Naive thymus-derived CD8-positive, alpha-beta T cell (primary cell): ENCODE measurements at regions not wholly inside any gene's neighbourhood (a gene's known extent, or its start where the extent isn't known, plus 50 kb on each side); places are given as distances from the start of the nearest gene placed in this dataset.
"Not testable (repeated sequence)": the region's sequence is repeated elsewhere in the genome, so short reads cannot be mapped to it uniquely, and the experiment has no call there.

ENCODE experiments used
- ATAC-seq, 2 donors: fragments of 150-1000 bp; cut with Tn5 transposase in 1 of 2; sonication (Bioruptor Pico), chemical (Tn5 transposase) in 1 of 2; 1 replicate in 1 of 2; 2 replicates in 1 of 2; pipeline ENCODE4 v1.10.0; 2021; ENCODE audit warnings: mild to moderate bottlenecking in 2 of 2, moderate library complexity in 2 of 2
- POLR2A ChIA-PET: fragments of 350-600 bp; sonication (Branson Sonifier 250); formaldehyde crosslinking; loops from one replicate; lab custom pipeline; 2021; ENCODE audit warnings: antibody characterized with exemption; lab: Charles Lee
- DNase-seq, 10 donors: peaks; one replicate each; pipeline versions ENCODE4 v3.0.0 to v3.0.0-alpha.2; 2020 to 2022
- H3K27ac Mint-ChIP-seq, 10 donors: one replicate each; pipeline ENCODE4 v1.8.0; 2020 to 2022; ENCODE audit warnings: mild to moderate bottlenecking in 10 of 10, mixed read lengths in 10 of 10, moderate library complexity in 4 of 10, inconsistent platforms in 1 of 10
- H3K27me3 Mint-ChIP-seq, 5 donors: one replicate each; pipeline ENCODE4 v1.8.0; 2021 to 2022; ENCODE audit warnings: mixed read lengths in 5 of 5
- H3K36me3 Mint-ChIP-seq, 3 donors: one replicate each; pipeline ENCODE4 v1.8.0; 2020 to 2022; ENCODE audit warnings: mixed read lengths in 3 of 3, mild to moderate bottlenecking in 2 of 3, inconsistent platforms in 1 of 3
- H3K4me1 Mint-ChIP-seq, 4 donors: one replicate each; pipeline ENCODE4 v1.8.0; 2021 to 2022; ENCODE audit warnings: mixed read lengths in 4 of 4
- H3K4me3 Mint-ChIP-seq, 10 donors: one replicate each; pipeline ENCODE4 v1.8.0; 2020 to 2022; ENCODE audit warnings: mild to moderate bottlenecking in 10 of 10, mixed read lengths in 10 of 10, moderate library complexity in 6 of 10, inconsistent platforms in 1 of 10
- H3K9me3 Mint-ChIP-seq, 9 donors: one replicate each; pipeline ENCODE4 v1.8.0; 2020 to 2022; ENCODE audit warnings: mixed read lengths in 9 of 9, mild to moderate bottlenecking in 3 of 9, inconsistent platforms in 1 of 9, moderate library complexity in 1 of 9

DNA sequence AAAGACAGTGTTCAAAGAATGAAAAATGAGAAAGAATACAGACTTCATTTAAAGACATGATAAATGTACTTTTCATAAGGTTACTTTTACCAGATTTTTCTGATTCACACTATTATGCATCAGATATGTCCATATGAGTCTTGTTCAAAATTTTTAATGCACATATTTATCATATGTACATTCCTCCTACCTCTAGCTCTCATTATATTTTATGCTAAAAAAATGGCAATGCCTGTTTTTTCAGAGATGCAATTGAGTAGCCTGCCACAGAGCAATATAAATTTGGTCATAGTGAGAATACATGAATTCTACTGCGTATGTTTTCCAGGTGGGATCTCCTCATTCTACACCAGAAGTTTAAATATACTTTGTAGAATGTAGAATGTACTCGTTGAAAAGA, 807.0 kb upstream of the SLITRK6 start:
- Mint-ChIP-seq H3K9me3 (peaks cover 0 to 20% (median 3%) of the 10 kb centered on the region in 9 donors), H3K4me3 (no peak overlapping the region), H3K27ac (no peak overlapping the region), H3K27me3 (no peaks in the 10 kb centered on the region), H3K4me1 (no peaks in the 10 kb centered on the region), H3K36me3 (no peaks in the 10 kb centered on the region)
- no peak for ATAC-seq
- POLR2A ChIA-PET: no interaction called here
- no peak for DNase-seq

DNA sequence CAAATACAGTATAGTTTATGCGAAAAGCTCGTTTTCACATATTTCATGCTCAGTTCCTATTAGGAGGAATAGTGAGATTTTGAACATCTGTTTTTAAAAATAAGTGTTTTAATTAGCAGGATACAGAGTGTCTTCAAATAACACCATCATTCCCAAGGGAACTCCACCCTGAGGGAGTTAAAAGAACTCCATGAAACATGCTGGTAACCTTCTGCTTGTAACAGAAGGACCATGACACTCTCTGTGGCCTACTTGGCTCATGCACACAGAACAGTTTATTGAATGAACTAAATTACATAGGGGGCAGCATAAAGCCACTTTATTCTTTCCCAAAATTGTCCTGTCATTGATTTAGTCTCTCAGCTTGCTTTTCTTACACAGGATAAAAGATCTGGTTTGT, 809.5 kb upstream of the SLITRK6 start:
- ATAC-seq (no peak), DNase-seq (no peak)
- H3K4me1 Mint-ChIP-seq: no peaks in the 10 kb centered on the region
- H3K9me3 Mint-ChIP-seq: peaks cover 0 to 21% (median 5%) of the 10 kb centered on the region in 9 donors
- H3K4me3 Mint-ChIP-seq: no peak overlapping the region
- H3K27ac Mint-ChIP-seq: no peak overlapping the region
- POLR2A ChIA-PET: no interaction called here
- no peaks in the 10 kb centered on the region for H3K36me3 Mint-ChIP-seq
- no peaks in the 10 kb centered on the region for H3K27me3 Mint-ChIP-seq

DNA sequence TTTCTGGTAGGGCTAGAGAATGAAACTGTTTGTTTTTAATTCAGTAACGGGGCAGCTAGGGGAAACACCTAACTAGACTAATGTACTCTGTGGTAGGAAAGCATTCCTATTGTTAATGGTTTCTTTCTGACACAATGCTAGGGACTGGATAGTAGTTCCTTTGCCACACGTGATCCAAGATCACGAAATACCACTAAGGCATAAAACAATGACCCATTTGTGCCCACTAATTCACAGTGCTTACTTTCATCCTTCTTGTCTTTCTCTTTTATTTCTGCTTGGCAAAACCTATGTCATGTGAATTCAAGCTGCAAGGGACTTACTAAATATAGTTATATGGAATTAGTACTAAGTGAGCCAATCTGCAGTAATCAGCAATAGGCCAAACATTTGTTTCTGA, 834.1 kb upstream of the SLITRK6 start:
- Mint-ChIP-seq H3K4me1 (no peaks in the 10 kb centered on the region), H3K9me3 (peaks cover 0 to 9% (median 2%) of the 10 kb centered on the region in 9 donors), H3K27me3 (no peaks in the 10 kb centered on the region), H3K36me3 (no peaks in the 10 kb centered on the region), H3K27ac (no peak overlapping the region), H3K4me3 (no peak overlapping the region)
- DNase-seq (no peak), ATAC-seq (no peak)
- POLR2A ChIA-PET: no interaction called here

DNA sequence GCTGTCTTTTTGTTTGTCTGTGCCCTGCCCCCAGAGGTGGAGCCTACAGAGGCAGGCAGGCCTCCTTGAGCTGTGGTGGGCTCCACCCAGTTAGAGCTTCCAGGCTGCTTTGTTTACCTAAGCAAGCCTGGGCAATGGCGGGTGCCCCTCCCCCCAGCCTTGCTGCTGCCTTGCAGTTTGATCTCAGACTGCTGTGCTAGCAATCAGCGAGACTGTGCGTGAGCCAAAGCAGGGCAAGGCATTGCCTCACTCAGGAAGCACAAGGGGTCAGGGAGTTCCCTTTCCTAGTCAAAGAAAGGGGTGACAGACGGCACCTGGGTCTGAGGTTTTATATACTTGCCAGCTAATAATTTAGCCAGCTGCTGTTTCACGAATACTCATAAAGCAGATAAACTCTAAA, 852.0 kb upstream of the SLITRK6 start:
- H3K4me3 Mint-ChIP-seq, H3K27ac Mint-ChIP-seq, H3K27me3 Mint-ChIP-seq, H3K36me3 Mint-ChIP-seq, DNase-seq, H3K4me1 Mint-ChIP-seq, ATAC-seq, POLR2A ChIA-PET: not testable (repeated sequence)
- peaks cover 0 to 11% (median 0%) of the 10 kb centered on the region in 9 donors for H3K9me3 Mint-ChIP-seq

DNA sequence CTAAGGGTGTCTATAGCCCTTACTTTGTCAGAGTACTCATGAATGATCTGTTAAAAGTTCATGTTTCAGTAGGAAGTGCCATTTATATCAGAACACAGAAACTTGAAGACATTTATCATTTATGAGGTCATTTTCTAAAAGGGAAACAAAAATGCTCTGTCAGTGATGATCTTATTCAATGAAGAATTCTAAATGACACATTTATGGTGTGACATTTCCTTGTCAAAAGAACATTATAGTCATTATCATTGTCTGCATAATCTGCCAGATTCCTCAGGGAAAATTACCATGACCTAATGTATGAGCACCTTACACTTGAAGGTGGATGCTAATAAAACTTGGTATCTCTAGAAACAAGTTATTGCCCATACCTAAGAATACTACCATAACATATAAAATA, 853.8 kb upstream of the SLITRK6 start:
- Mint-ChIP-seq H3K4me3 (no peak overlapping the region), H3K27ac (no peak overlapping the region), H3K36me3 (no peaks in the 10 kb centered on the region), H3K27me3 (no peaks in the 10 kb centered on the region), H3K4me1 (no peaks in the 10 kb centered on the region), H3K9me3 (peaks cover 0 to 12% (median 8%) of the 10 kb centered on the region in 9 donors)
- POLR2A ChIA-PET: no interaction called here
- DNase-seq: no peak
- no peak for ATAC-seq

DNA sequence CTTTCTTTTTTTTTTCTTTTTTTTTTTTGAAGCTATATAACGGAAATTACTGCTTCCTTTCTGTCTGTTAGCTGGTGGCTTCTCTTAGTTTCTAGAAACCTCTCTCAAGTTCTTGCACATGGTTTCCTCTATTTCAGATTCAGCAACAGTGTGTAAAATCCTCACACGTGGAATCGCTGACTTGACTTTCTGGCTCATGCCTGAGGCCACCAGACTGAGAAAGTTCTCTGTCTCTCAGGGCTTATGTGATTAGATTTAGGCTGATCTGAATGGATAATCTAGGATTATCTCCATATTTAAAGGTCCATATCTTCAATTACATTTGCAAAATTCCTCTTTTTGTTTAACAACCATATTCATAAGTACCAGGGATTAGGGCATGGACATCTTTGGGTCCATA, 856.3 kb upstream of the SLITRK6 start:
- Mint-ChIP-seq H3K36me3 (no peaks in the 10 kb centered on the region), H3K9me3 (peaks cover 0 to 17% (median 10%) of the 10 kb centered on the region in 9 donors), H3K27me3 (no peaks in the 10 kb centered on the region), H3K27ac (no peak overlapping the region), H3K4me1 (no peaks in the 10 kb centered on the region), H3K4me3 (no peak overlapping the region)
- POLR2A ChIA-PET: no interaction called here
- DNase-seq: no peak
- no peak for ATAC-seq

DNA sequence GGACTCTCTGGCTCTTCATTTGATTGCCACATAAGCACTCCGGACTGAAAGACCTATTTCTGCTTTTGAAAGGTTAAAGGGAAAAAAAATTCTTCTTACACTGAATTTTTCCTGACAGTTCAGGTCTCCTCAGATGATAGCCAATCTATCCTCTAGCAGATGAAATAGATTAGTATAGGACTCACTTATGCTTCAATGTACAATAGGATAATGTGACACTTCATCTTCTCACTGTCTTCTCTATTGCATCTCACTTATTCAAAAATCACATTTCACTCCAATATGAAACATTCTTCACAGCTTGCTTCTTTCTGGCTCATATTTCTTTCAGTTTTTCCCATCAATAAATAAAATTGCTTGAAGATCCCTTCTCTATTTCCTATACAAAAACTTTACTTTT, 860.9 kb upstream of the SLITRK6 start:
- ATAC-seq (no peak), DNase-seq (no peak)
- H3K4me3 Mint-ChIP-seq: no peak overlapping the region
- peaks cover 0 to 35% (median 15%) of the 10 kb centered on the region in 9 donors for H3K9me3 Mint-ChIP-seq
- peaks cover 0 to 4% (median 0%) of the 10 kb centered on the region in 3 donors for H3K36me3 Mint-ChIP-seq
- POLR2A ChIA-PET: no interaction called here
- no peaks in the 10 kb centered on the region for H3K27me3 Mint-ChIP-seq
- no peak overlapping the region for H3K27ac Mint-ChIP-seq
- H3K4me1 Mint-ChIP-seq: peaks cover 0 to 2% (median 0%) of the 10 kb centered on the region in 4 donors

DNA sequence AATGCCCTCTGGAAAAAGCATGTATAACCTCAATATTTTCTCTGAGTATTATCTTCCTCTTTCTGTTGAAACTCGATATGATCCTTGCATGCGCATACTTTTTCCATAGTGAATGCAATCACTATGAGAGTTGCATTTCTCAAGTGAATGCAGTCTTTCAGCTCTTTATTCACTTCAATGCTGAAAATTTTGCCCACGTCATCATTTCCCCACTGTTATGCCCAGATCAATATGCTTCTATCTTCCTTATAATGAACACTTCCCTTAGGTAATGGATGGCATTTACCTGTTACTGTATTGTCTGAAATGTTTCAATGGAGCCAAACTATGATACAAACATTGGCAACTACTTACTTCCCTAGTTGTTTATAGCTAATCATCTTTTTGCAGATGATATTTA, 866.6 kb upstream of the SLITRK6 start:
- Mint-ChIP-seq H3K27ac (no peak overlapping the region), H3K27me3 (no peaks in the 10 kb centered on the region), H3K4me3 (no peak overlapping the region), H3K36me3 (peaks cover 0 to 4% (median 0%) of the 10 kb centered on the region in 3 donors), H3K9me3 (peaks cover 0 to 45% (median 13%) of the 10 kb centered on the region in 9 donors), H3K4me1 (peaks cover 0 to 2% (median 0%) of the 10 kb centered on the region in 4 donors)
- DNase-seq (no peak), ATAC-seq (no peak)
- POLR2A ChIA-PET: no interaction called here

DNA sequence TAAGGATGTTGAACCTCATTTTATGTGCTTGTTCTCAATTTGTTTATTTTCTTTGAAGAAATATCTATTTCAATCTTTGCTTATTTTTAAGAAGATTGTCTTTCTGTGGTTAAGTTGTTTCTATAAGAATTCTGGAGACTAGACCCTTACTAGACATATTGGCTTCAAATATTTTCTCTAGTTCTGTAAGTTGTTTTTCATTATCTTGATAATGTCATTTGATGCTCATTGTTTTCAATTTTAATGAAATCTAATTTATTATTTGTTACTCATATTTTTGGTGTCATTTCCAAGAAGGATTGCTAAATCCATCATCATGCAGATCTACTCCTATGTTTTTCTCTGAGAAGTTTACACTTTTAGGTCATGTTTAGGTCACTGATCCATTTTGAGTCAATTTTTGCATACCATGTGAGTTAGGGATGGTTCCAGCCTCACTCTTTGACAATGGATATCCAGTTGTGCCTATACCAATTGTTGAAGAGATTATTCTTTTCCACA, 874.8 kb upstream of the SLITRK6 start:
- Mint-ChIP-seq H3K4me1 (no peaks in the 10 kb centered on the region), H3K27ac (no peak overlapping the region), H3K9me3 (peaks cover 0 to 16% (median 6%) of the 10 kb centered on the region in 9 donors), H3K27me3 (no peaks in the 10 kb centered on the region), H3K4me3 (no peak overlapping the region), H3K36me3 (no peaks in the 10 kb centered on the region)
- no peak for DNase-seq
- POLR2A ChIA-PET: no interaction called here
- no peak for ATAC-seq

DNA sequence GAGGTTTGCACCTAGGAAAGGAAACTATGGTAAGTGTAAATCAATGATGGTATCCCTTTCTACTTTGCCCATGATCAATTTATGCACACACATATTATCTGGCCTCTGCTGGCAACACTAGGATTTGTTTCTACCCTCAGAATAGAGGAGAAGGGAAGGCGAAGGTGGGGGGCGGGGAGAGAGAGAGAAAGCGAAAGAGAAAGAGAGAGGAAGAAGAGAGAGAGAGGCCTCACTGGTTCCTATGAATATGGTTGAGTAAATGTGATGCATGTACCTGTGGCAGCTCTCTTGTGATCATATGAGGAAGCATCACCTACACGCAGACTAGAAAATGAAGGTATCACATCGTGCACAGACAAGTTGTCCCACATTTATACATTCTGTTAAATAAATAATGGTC, 882.0 kb upstream of the SLITRK6 start:
- ATAC-seq (no peak), DNase-seq (no peak)
- no peaks in the 10 kb centered on the region for H3K27me3 Mint-ChIP-seq
- POLR2A ChIA-PET: no interaction called here
- no peak overlapping the region for H3K27ac Mint-ChIP-seq
- H3K36me3 Mint-ChIP-seq: no peaks in the 10 kb centered on the region
- no peak overlapping the region for H3K4me3 Mint-ChIP-seq
- H3K9me3 Mint-ChIP-seq: peaks cover 2 to 18% (median 7%) of the 10 kb centered on the region in 9 donors
- H3K4me1 Mint-ChIP-seq: no peaks in the 10 kb centered on the region

DNA sequence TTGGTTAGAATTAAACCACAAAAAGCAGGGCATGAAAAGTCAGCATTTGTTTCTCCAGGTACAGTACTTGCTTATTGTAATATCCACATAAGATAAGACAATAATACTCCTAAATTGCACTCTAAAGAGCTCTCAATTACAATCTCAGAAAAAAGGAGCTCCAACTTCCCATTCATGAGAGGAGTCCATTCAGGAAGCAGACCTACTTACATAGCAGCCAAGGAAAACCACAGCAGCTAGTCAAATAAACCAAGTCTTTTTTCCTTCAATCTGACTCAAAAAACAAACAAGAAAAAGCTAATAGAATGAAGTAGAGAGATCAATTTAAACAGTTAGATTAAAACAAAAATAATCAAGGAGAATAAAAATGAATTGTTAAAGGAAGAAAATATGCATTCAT, 885.2 kb upstream of the SLITRK6 start:
- H3K27ac Mint-ChIP-seq: no peak overlapping the region
- H3K9me3 Mint-ChIP-seq: peaks cover 2 to 16% (median 9%) of the 10 kb centered on the region in 9 donors
- H3K27me3 Mint-ChIP-seq: no peaks in the 10 kb centered on the region
- H3K4me1 Mint-ChIP-seq: no peaks in the 10 kb centered on the region
- ATAC-seq (no peak), DNase-seq (no peak)
- POLR2A ChIA-PET: no interaction called here
- no peaks in the 10 kb centered on the region for H3K36me3 Mint-ChIP-seq
- no peak overlapping the region for H3K4me3 Mint-ChIP-seq

DNA sequence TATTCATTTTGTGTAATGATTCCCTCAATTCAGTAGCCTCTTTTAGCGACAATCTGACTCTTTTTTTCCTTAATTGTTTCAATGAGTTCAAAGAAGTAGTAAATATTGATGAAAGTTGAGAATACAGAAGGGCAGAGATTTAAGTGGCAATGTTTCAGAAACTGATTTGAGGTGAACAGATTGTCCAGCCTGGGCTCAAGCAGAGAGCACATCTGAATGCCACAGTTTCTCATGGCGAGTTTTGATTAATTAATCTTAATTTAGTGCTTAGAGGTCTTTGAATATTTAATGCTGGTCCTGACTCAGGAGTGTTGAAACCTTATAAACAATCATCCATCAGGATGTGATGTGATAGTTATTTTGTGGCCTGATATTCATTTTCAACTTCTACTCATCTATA, 890.7 kb upstream of the SLITRK6 start:
- DNase-seq (no peak), ATAC-seq (no peak)
- POLR2A ChIA-PET: no interaction called here
- no peaks in the 10 kb centered on the region for H3K4me1 Mint-ChIP-seq
- no peak overlapping the region for H3K4me3 Mint-ChIP-seq
- no peaks in the 10 kb centered on the region for H3K27me3 Mint-ChIP-seq
- H3K9me3 Mint-ChIP-seq: peaks cover 0 to 22% (median 9%) of the 10 kb centered on the region in 9 donors
- no peaks in the 10 kb centered on the region for H3K36me3 Mint-ChIP-seq
- H3K27ac Mint-ChIP-seq: no peak overlapping the region

DNA sequence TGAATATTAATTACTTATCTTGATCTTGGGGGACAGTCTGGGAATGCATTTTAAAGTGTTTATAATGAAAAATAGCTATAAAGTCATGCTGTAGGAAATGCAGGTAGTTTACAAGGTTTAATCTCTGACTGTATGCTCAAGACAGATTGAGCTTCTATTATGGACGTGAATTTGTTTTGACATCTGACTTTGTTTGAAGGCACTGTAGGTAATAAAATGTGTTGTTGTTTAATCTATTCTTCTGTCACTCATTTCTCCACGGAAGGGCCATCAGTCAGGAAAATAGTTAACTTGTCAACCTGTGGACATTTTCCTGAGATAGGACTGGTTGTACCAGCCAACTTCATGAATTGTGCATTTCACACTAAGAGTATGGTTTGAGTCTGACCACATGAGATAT, 893.1 kb upstream of the SLITRK6 start:
- Mint-ChIP-seq H3K27me3 (no peaks in the 10 kb centered on the region), H3K4me1 (no peaks in the 10 kb centered on the region), H3K4me3 (no peak overlapping the region), H3K36me3 (no peaks in the 10 kb centered on the region), H3K9me3 (peaks cover 0 to 27% (median 11%) of the 10 kb centered on the region in 9 donors), H3K27ac (no peak overlapping the region)
- DNase-seq (no peak), ATAC-seq (no peak)
- POLR2A ChIA-PET: no interaction called here

DNA sequence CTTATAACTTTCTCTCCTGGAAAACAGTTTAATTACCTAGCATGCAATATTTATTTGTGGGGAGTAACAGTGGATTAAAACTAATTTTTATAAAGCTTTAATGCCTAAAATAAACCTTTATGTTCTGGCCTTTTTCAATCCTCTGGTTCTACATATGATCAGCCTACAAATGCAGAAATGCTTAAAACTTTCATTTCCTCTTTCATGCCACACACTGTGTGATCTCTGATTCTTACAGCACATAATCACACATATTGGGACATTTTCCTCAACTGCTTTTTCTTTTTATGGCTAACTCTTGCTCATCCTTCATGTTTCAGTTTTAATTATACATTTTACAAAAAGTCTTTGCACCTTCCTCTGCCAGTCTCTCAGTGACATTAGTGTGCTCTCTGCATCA, 910.8 kb upstream of the SLITRK6 start:
- DNase-seq (no peak), ATAC-seq (no peak)
- H3K4me3 Mint-ChIP-seq: no peak overlapping the region
- no peaks in the 10 kb centered on the region for H3K4me1 Mint-ChIP-seq
- no peak overlapping the region for H3K27ac Mint-ChIP-seq
- no peaks in the 10 kb centered on the region for H3K27me3 Mint-ChIP-seq
- no peaks in the 10 kb centered on the region for H3K36me3 Mint-ChIP-seq
- H3K9me3 Mint-ChIP-seq: peaks cover 2 to 27% (median 7%) of the 10 kb centered on the region in 9 donors
- POLR2A ChIA-PET: no interaction called here
